ENCODE measurements at regions not wholly inside any gene's neighbourhood (a gene's known extent, or its start where the extent isn't known, plus 50 kb on each side); places are given as distances from the start of the nearest gene placed in this dataset.

DNA sequence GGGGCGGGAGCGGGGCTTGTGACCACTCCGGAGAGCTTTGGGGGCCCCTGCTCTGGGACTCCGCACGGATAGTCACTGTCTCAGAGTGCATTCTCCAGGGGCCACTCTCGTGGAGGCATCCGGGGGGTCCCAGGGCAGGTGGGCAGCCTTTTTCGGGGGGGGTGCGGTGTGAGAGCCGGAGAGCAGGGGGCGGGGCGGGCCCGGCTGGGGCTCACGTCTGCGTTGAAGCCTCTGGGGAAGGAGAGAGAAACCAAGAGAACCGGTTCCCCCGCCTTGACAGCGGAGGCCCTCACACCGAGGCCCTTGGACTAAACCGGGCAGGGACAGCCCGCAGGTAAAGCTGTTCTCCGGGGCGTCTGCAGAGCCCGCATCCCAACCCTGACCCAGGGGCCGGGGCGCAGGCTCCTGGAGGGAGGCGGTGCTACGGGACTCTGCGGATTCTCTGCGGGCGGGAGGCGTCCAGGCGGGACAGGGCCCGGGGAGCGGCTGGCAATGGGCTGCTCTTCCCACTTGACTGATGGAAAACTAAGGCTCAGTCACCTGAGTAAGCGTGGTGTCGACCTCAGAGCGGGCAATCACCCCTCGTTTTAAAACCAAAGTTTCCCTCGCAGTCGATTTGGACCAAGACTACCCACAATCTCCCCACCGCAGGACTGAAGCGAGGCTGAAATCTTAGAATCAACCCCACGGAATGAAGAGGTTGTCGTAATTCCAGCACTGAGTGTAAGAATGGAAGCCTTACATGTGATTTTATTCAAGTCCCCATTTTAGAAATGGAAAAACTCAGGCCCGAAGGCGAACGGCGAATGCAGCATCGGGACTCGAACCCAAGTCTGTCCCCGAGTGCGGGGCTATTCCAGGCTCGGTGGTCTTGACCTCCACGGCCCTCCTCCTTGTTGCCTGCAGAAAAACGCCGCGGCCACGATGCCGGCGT is 49.6 kb upstream of the AMZ2 start:
- Histone ChIP-seq H3K4me3 (ENCODE audit: low read depth, low read length) (no peak overlapping the region), H3K4me1 (no peaks in the 10 kb centered on the region), H3K27me3 (peaks cover 69% of the 10 kb centered on the region), H3K36me3 (no peaks in the 10 kb centered on the region), H3K9me3 (no peaks in the 10 kb centered on the region)
- no peak for DNase-seq
- TF ChIP-seq, protein P1, sequence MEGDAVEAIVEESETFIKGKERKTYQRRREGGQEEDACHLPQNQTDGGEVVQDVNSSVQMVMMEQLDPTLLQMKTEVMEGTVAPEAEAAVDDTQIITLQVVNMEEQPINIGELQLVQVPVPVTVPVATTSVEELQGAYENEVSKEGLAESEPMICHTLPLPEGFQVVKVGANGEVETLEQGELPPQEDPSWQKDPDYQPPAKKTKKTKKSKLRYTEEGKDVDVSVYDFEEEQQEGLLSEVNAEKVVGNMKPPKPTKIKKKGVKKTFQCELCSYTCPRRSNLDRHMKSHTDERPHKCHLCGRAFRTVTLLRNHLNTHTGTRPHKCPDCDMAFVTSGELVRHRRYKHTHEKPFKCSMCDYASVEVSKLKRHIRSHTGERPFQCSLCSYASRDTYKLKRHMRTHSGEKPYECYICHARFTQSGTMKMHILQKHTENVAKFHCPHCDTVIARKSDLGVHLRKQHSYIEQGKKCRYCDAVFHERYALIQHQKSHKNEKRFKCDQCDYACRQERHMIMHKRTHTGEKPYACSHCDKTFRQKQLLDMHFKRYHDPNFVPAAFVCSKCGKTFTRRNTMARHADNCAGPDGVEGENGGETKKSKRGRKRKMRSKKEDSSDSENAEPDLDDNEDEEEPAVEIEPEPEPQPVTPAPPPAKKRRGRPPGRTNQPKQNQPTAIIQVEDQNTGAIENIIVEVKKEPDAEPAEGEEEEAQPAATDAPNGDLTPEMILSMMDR (IDR thresholded peaks at IDR 0.05; ENCODE audit: low read depth, low read length): no peak
